ENCODE measurements at regions not wholly inside any gene's neighbourhood (a gene's known extent, or its start where the extent isn't known, plus 50 kb on each side); places are given as distances from the start of the nearest gene placed in this dataset.
"Not testable (repeated sequence)": the region's sequence is repeated elsewhere in the genome, so short reads cannot be mapped to it uniquely, and the experiment has no call there.

DNA sequence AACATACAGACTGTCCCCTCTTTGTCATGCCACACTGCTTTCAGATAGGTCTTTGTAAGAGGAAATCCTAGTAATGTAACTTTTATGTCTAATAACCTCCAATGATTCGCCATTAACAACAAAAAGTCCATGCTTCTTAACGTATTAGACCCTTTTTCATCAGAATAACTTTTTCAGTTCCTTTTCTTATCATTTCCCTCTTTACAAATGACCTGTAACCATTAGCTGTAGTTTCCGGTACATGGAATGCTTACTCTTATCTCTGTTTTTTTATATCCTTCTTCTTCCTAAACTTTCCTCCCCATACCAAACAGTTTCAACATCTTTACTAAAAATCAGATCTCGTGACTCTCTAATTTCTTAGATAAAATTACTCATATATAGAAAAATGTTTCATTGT, 268.9 kb upstream of the TYRP1 start:
- Histone ChIP-seq H3K27me3 (ENCODE audit: control insufficient read depth, insufficient read depth, low read length) (no peaks in the 10 kb centered on the region), H3K9me3 (ENCODE audit: control insufficient read depth, low read depth, low read length) (no peaks in the 10 kb centered on the region), H3K4me3 (ENCODE audit: low read length) (no peak overlapping the region), H3K9ac (ENCODE audit: low read length) (no peak overlapping the region), H3K27ac (ENCODE audit: low read length) (no peak overlapping the region), H3K4me1 (ENCODE audit: control insufficient read depth, low read depth, low read length) (no peaks in the 10 kb centered on the region), H3K36me3 (ENCODE audit: control insufficient read depth, low read depth, low read length) (no peaks in the 10 kb centered on the region)

- Histone ChIP-seq H3K27me3 (ENCODE audit: control insufficient read depth, insufficient read depth, low read length) (no peaks in the 10 kb centered on the region), H3K4me3 (ENCODE audit: low read length) (no peak overlapping the region), H3K9ac (ENCODE audit: low read length) (no peak overlapping the region), H3K36me3 (ENCODE audit: control insufficient read depth, low read depth, low read length) (no peaks in the 10 kb centered on the region), H3K4me1 (ENCODE audit: control insufficient read depth, low read depth, low read length) (no peaks in the 10 kb centered on the region), H3K9me3 (ENCODE audit: control insufficient read depth, low read depth, low read length) (no peaks in the 10 kb centered on the region), H3K27ac (ENCODE audit: low read length) (no peak overlapping the region)
Measured at GRCh38 chr9:12425878-12426864, 267.0 kb upstream of the TYRP1 start.

GRCh38 chr9:12439267-12439666, 253.9 kb upstream of the TYRP1 start:
- Histone ChIP-seq H3K27me3 (ENCODE audit: control insufficient read depth, insufficient read depth, low read length) (no peaks in the 10 kb centered on the region), H3K9ac (ENCODE audit: low read length) (no peak overlapping the region), H3K9me3 (ENCODE audit: control insufficient read depth, low read depth, low read length) (no peaks in the 10 kb centered on the region), H3K36me3 (ENCODE audit: control insufficient read depth, low read depth, low read length) (no peaks in the 10 kb centered on the region), H3K4me1 (ENCODE audit: control insufficient read depth, low read depth, low read length) (no peaks in the 10 kb centered on the region), H3K4me3 (ENCODE audit: low read length) (no peak overlapping the region), H3K27ac (ENCODE audit: low read length) (no peak overlapping the region)

DNA sequence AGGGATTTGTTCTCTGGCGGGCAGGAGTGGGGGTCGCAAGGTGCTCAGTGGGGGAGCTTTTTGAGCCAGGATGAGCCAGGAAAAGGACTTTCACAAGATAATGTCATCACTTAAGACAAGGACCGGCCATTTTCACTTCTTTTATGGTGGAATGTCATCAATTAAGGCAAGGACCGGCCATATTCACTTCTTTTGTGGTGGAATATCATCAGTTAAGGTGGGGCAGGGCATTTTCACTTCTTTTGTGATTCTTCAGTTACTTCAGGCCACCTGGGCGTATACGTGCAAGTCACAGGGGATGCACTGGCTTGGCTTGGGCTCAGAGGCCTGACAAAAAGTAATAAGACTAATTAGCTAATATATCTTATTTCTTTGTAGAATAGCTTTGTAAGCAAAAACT, 252.1 kb upstream of the TYRP1 start:
- H3K9ac ChIP-seq (ENCODE audit: low read length); H3K9me3 ChIP-seq (ENCODE audit: control insufficient read depth, low read depth, low read length); H3K4me1 ChIP-seq (ENCODE audit: control insufficient read depth, low read depth, low read length): not testable (repeated sequence)

DNA sequence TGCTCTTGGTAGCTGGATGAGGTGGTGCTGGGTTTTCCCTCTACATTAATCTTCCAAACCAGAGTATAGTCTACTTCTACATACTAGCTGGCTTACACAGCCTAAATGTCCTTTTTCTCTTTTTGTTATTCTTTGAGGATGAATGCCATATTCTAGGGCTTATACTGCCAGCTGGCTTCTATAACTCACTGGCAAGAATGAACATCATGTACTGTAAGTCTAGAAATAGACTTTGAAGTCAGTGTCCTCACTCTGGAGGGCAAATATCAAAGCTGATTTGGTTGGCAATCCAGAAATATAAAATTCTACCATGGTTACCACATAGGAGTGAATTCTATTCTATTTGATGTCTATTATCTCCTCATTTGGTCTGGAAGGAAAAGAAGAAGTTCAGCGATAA, 251.7 kb upstream of the TYRP1 start:
- no peaks in the 10 kb centered on the region for H3K36me3 ChIP-seq (ENCODE audit: control insufficient read depth, low read depth, low read length)
- H3K9me3 ChIP-seq (ENCODE audit: control insufficient read depth, low read depth, low read length) = no peaks in the 10 kb centered on the region
- no peak overlapping the region for H3K27ac ChIP-seq (ENCODE audit: low read length)
- H3K4me1 ChIP-seq (ENCODE audit: control insufficient read depth, low read depth, low read length) = no peaks in the 10 kb centered on the region
- H3K27me3 ChIP-seq (ENCODE audit: control insufficient read depth, insufficient read depth, low read length) = no peaks in the 10 kb centered on the region
- no peak overlapping the region for H3K4me3 ChIP-seq (ENCODE audit: low read length)
- no peak overlapping the region for H3K9ac ChIP-seq (ENCODE audit: low read length)

More for the DNA sequence above, 252.1 kb upstream of the TYRP1 start:
- not testable (repeated sequence) for H3K27me3 ChIP-seq (ENCODE audit: control insufficient read depth, insufficient read depth, low read length); H3K27ac ChIP-seq (ENCODE audit: low read length); H3K4me3 ChIP-seq (ENCODE audit: low read length); H3K36me3 ChIP-seq (ENCODE audit: control insufficient read depth, low read depth, low read length)

DNA sequence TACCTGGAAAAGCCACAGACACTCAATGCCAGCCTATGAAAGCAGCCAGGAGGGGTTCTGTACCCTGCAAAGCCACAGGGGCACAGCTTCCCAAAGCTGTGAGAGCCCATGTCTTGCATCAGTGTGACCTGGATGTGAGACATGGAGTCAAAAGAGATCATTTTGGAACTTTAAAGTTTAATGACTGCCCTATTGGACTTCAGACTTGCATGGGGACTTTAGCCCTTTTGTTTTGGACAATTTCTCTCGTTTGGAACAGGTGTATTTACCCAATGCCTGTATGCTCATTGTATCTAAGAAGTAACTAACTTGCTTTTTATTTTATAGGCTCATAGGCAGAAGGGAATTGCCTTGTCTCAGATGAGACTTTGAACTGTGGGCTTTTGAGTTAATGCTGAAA, 244.9 kb upstream of the TYRP1 start:
- no peak overlapping the region for H3K9ac ChIP-seq (ENCODE audit: low read length)
- no peaks in the 10 kb centered on the region for H3K27me3 ChIP-seq (ENCODE audit: control insufficient read depth, insufficient read depth, low read length)
- H3K27ac ChIP-seq (ENCODE audit: low read length) = no peak overlapping the region
- no peaks in the 10 kb centered on the region for H3K9me3 ChIP-seq (ENCODE audit: control insufficient read depth, low read depth, low read length)
- H3K36me3 ChIP-seq (ENCODE audit: control insufficient read depth, low read depth, low read length) = no peaks in the 10 kb centered on the region
- H3K4me1 ChIP-seq (ENCODE audit: control insufficient read depth, low read depth, low read length) = no peaks in the 10 kb centered on the region
- no peak overlapping the region for H3K4me3 ChIP-seq (ENCODE audit: low read length)

DNA sequence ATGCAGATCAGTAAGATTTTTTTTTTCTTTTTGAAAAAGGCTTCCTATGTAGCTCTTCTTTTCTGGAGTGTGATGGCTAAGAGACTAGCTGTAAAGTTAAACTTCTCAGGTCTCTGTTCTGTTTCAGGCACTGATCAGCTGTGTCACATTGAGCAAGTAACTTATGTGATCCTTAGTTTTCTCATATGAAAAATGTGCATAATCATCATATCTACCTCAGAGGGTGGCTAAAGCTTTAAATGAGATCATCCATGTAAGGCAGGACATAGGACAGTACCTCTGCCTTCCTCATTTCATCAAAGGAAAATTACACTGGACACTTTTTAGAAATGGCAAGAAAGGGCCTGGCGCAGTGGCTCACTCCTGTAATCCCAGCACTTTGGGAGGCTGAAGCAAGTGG, 235.9 kb upstream of the TYRP1 start:
- Histone ChIP-seq H3K4me1 (ENCODE audit: control insufficient read depth, low read depth, low read length) (peaks cover 5% of the 10 kb centered on the region), H3K27me3 (ENCODE audit: control insufficient read depth, insufficient read depth, low read length) (no peaks in the 10 kb centered on the region), H3K9me3 (ENCODE audit: control insufficient read depth, low read depth, low read length) (no peaks in the 10 kb centered on the region), H3K9ac (ENCODE audit: low read length) (no peak overlapping the region), H3K36me3 (ENCODE audit: control insufficient read depth, low read depth, low read length) (no peaks in the 10 kb centered on the region), H3K27ac (ENCODE audit: low read length) (no peak overlapping the region), H3K4me3 (ENCODE audit: low read length) (no peak overlapping the region)

GRCh38 chr9:12461763-12462460, 231.3 kb upstream of the TYRP1 start:
- H3K4me1 ChIP-seq (ENCODE audit: control insufficient read depth, low read depth, low read length) = peaks cover 14% of the 10 kb centered on the region

DNA sequence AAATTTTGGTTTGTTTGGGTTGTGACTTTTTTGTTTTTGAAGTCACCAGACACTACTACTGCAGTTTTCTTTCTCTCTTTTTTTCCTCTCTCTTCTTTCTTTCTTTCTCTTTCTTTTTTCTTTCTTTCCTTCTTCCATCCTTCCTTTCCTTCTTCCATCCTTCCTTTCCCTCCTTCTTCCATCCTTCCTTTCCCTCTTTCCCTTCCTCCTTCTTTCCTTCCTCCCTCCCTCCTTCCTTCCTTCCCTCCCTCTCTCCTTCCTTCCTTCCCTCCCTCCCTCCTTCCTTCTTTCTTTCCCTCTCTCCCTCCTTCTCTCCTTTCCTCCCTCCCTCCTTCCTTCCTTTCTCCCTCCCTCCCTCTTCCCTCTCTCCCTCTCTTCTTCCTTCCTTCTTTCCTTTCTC, 230.3 kb upstream of the TYRP1 start:
- Histone ChIP-seq H3K9me3 (ENCODE audit: control insufficient read depth, low read depth, low read length) (no peaks in the 10 kb centered on the region), H3K4me1 (ENCODE audit: control insufficient read depth, low read depth, low read length) (peaks cover 14% of the 10 kb centered on the region), H3K27ac (ENCODE audit: low read length) (no peak overlapping the region), H3K27me3 (ENCODE audit: control insufficient read depth, insufficient read depth, low read length) (no peaks in the 10 kb centered on the region), H3K9ac (ENCODE audit: low read length) (no peak overlapping the region), H3K36me3 (ENCODE audit: control insufficient read depth, low read depth, low read length) (no peaks in the 10 kb centered on the region), H3K4me3 (ENCODE audit: low read length) (no peak overlapping the region)

More at GRCh38 chr9:12461763-12462460, 231.3 kb upstream of the TYRP1 start:
- no peaks in the 10 kb centered on the region for H3K36me3 ChIP-seq (ENCODE audit: control insufficient read depth, low read depth, low read length)
- H3K9me3 ChIP-seq (ENCODE audit: control insufficient read depth, low read depth, low read length) = no peaks in the 10 kb centered on the region
- no peak overlapping the region for H3K9ac ChIP-seq (ENCODE audit: low read length)
- no peak overlapping the region for H3K4me3 ChIP-seq (ENCODE audit: low read length)
- no peak overlapping the region for H3K27ac ChIP-seq (ENCODE audit: low read length)
- H3K27me3 ChIP-seq (ENCODE audit: control insufficient read depth, insufficient read depth, low read length) = no peaks in the 10 kb centered on the region

DNA sequence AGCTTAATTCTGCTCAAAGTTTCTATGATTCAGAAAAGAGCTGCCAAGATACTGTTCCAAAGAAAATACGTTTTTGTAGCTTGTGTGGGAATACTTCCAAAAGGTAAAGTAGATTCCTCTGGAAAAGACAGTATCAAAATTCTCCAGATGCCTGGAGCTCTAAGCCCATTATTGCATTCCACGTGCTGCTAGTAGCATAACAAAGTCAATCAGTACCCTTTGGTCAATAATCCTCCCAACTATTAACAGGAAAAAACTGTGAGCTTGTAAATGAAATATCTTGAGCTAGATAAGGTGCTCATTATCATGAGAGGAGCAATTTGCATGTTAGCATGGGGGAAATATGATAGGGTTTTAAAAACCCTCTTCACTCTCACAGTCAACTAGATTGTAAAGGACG, 229.5 kb upstream of the TYRP1 start:
- H3K4me1 ChIP-seq (ENCODE audit: control insufficient read depth, low read depth, low read length) = peaks cover 14% of the 10 kb centered on the region
- H3K36me3 ChIP-seq (ENCODE audit: control insufficient read depth, low read depth, low read length) = no peaks in the 10 kb centered on the region
- no peaks in the 10 kb centered on the region for H3K9me3 ChIP-seq (ENCODE audit: control insufficient read depth, low read depth, low read length)
- H3K9ac ChIP-seq (ENCODE audit: low read length) = no peak overlapping the region
- no peaks in the 10 kb centered on the region for H3K27me3 ChIP-seq (ENCODE audit: control insufficient read depth, insufficient read depth, low read length)
- no peak overlapping the region for H3K4me3 ChIP-seq (ENCODE audit: low read length)
- no peak overlapping the region for H3K27ac ChIP-seq (ENCODE audit: low read length)

GRCh38 chr9:12464400-12464799, 228.8 kb upstream of the TYRP1 start:
- Histone ChIP-seq H3K4me1 (ENCODE audit: control insufficient read depth, low read depth, low read length) (peaks cover 14% of the 10 kb centered on the region), H3K27me3 (ENCODE audit: control insufficient read depth, insufficient read depth, low read length) (no peaks in the 10 kb centered on the region), H3K9me3 (ENCODE audit: control insufficient read depth, low read depth, low read length) (no peaks in the 10 kb centered on the region), H3K27ac (ENCODE audit: low read length) (no peak overlapping the region), H3K4me3 (ENCODE audit: low read length) (no peak overlapping the region), H3K9ac (ENCODE audit: low read length) (no peak overlapping the region), H3K36me3 (ENCODE audit: control insufficient read depth, low read depth, low read length) (no peaks in the 10 kb centered on the region)

Measured in iPS-18a (cell line).